Trophoblast cell (in vitro differentiated cells and primary cell): ENCODE measurements at regions not wholly inside any gene's neighbourhood (a gene's known extent, or its start where the extent isn't known, plus 50 kb on each side); places are given as distances from the start of the nearest gene placed in this dataset.

ENCODE experiments used
- DNase-seq, 2 donors: peaks; one replicate each; pipeline ENCODE4 v3.0.0-alpha.2; 2016
- H2AFZ ChIP-seq: 2 replicates; pipeline ENCODE4 v1.6.1; 2013; ENCODE audit warnings: low read length, moderate library complexity, mild to moderate bottlenecking; ENCODE audit not compliant: insufficient read depth, poor library complexity
- H2AK5ac ChIP-seq: 2 replicates; pipeline ENCODE4 v1.6.1; 2013; ENCODE audit warnings: mild to moderate bottlenecking, low read length
- H2BK120ac ChIP-seq: 2 replicates; pipeline ENCODE4 v1.6.1; 2013; ENCODE audit warnings: low read length, mild to moderate bottlenecking, moderate library complexity; ENCODE audit not compliant: insufficient read depth, poor library complexity
- H2BK12ac ChIP-seq: 2 replicates; pipeline ENCODE4 v1.6.1; 2013; ENCODE audit warnings: mild to moderate bottlenecking, low read length, moderate library complexity
- H2BK5ac ChIP-seq: 2 replicates; pipeline ENCODE4 v1.6.1; 2013; ENCODE audit warnings: low read length, low read depth, moderate library complexity, mild to moderate bottlenecking; ENCODE audit not compliant: poor library complexity
- H3K14ac ChIP-seq: 2 replicates; pipeline ENCODE4 v1.6.1; 2013; ENCODE audit warnings: mild to moderate bottlenecking, low read length
- H3K18ac ChIP-seq: 2 replicates; pipeline ENCODE4 v1.6.1; 2013; ENCODE audit warnings: mild to moderate bottlenecking, low read length
- H3K23ac ChIP-seq: 2 replicates; pipeline ENCODE4 v1.6.1; 2013; ENCODE audit warnings: low read length
- H3K27ac ChIP-seq: 2 replicates; pipeline ENCODE4 v1.5.1; 2013; ENCODE audit warnings: low read depth, mild to moderate bottlenecking, inconsistent platforms, low read length, moderate library complexity
- H3K27me3 ChIP-seq: 2 replicates; pipeline ENCODE4 v1.6.1; 2013; ENCODE audit warnings: inconsistent platforms, mild to moderate bottlenecking, low read length, moderate library complexity; ENCODE audit not compliant: insufficient read depth
- H3K36me3 ChIP-seq, 2 experiments: 1 replicate in 1 of 2; 2 replicates in 1 of 2; pipeline ENCODE4 v1.6.1; 2013; ENCODE audit warnings: low read length in 2 of 2, mild to moderate bottlenecking in 2 of 2, moderate library complexity in 1 of 2; ENCODE audit not compliant: insufficient read depth in 2 of 2, control insufficient read depth in 1 of 2
- H3K4ac ChIP-seq: 2 replicates; pipeline ENCODE4 v1.6.1; 2013; ENCODE audit warnings: low read depth, mild to moderate bottlenecking, low read length, moderate library complexity
- H3K4me1 ChIP-seq, 2 experiments: 1 replicate in 1 of 2; 2 replicates in 1 of 2; pipeline ENCODE4 v1.6.1; 2013; ENCODE audit warnings: low read length in 2 of 2, mild to moderate bottlenecking in 2 of 2, moderate library complexity in 1 of 2; ENCODE audit not compliant: insufficient read depth in 2 of 2, control insufficient read depth in 1 of 2
- H3K4me2 ChIP-seq: 2 replicates; pipeline ENCODE4 v1.6.1; 2013; ENCODE audit warnings: inconsistent platforms, mild to moderate bottlenecking, low read length, moderate library complexity
- H3K4me3 ChIP-seq: 2 replicates; pipeline ENCODE4 v1.5.1; 2013; ENCODE audit warnings: mild to moderate bottlenecking, low read depth, low read length, inconsistent platforms
- H3K79me1 ChIP-seq: one replicate; pipeline ENCODE4 v1.6.1; 2013; ENCODE audit warnings: low read length
- H3K79me2 ChIP-seq: 2 replicates; pipeline ENCODE4 v1.6.1; 2013; ENCODE audit warnings: low read length, mild to moderate bottlenecking; ENCODE audit not compliant: control insufficient read depth, insufficient read depth, poor library complexity
- H3K9ac ChIP-seq: 2 replicates; pipeline ENCODE4 v1.6.1; 2013; ENCODE audit warnings: mild to moderate bottlenecking, low read length
- H3K9me3 ChIP-seq: 2 replicates; pipeline ENCODE4 v1.6.1; 2013; ENCODE audit warnings: low read depth, mild to moderate bottlenecking, control low read depth, inconsistent platforms, low read length; ENCODE audit not compliant: insufficient read depth
- H4K12ac ChIP-seq: 2 replicates; pipeline ENCODE4 v1.6.1; 2013; ENCODE audit warnings: low read depth, mild to moderate bottlenecking, low read length, moderate library complexity
- H4K8ac ChIP-seq: 2 replicates; pipeline ENCODE4 v1.6.1; 2013; ENCODE audit warnings: low read depth, mild to moderate bottlenecking, low read length, moderate library complexity
- H4K91ac ChIP-seq: one replicate; pipeline ENCODE4 v1.6.1; 2013; ENCODE audit warnings: low read depth, mild to moderate bottlenecking, low read length, moderate library complexity
- WGBS: extraction: QIAGEN DNeasy Blood & Tissue Kit; methylation state at CpG from one replicate; pipeline ENCODE4 v1.1.7; 2013; ENCODE audit warnings: missing lambda C conversion rate; ENCODE audit not compliant: insufficient read length, insufficient coverage; ENCODE audit errors: extremely low coverage; 5-methylcytosine and 5-hydroxymethylcytosine counted together

DNA sequence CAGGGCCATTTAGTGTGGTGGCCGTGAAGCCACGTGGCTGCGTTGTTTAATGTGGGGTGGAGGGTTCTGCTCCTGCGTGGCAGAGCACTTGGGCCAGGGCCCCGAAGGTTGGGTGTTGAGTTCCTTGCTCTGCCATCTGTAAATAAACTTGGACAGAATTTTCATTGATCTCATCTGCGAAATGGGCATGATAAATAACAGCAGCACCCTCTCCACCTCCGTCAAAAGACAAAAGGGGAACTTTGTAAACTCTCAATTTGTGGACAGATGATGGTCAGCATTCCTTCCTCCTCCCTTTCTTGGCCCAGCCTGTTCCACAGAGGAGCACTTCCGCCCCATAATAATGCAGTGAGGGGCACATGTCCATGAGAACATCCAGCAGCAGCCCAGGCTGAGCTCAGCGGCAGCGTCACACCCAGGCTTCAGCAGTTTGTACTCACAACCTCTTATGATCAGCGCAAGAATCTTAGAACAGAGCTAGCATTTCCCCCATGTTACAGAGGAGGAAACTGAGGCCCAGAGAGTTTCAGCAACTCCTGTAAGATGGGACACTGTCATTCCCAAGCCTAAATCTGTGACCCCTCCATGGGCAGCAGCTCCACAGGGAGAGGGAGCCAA, 874.5 kb downstream of the BRD1 start:
- no peak overlapping the region for H2BK12ac ChIP-seq
- no peaks in the 10 kb centered on the region for H3K79me1 ChIP-seq
- no peak overlapping the region for H3K4me3 ChIP-seq
- H3K14ac ChIP-seq, result no peak overlapping the region
- no peak overlapping the region for H2AFZ ChIP-seq
- no peak overlapping the region for H4K12ac ChIP-seq
- DNase-seq, result no peak
- H2AK5ac ChIP-seq, result no peak overlapping the region
- no peak overlapping the region for H4K8ac ChIP-seq
- H3K79me2 ChIP-seq, result no peaks in the 10 kb centered on the region
- no peaks in the 10 kb centered on the region for H3K36me3 ChIP-seq
- no CpG with 5 or more reads among the region's 11 CpGs for WGBS
- no peak overlapping the region for H2BK120ac ChIP-seq
- H3K9ac ChIP-seq, result no peak overlapping the region
- no peaks in the 10 kb centered on the region for H3K27me3 ChIP-seq
- H3K18ac ChIP-seq, result no peak overlapping the region
- H3K4ac ChIP-seq, result no peak overlapping the region
- peaks cover 3% of the 10 kb centered on the region for H3K9me3 ChIP-seq
- no peak overlapping the region for H3K27ac ChIP-seq
- H3K23ac ChIP-seq, result no peak overlapping the region
- no peak overlapping the region for H4K91ac ChIP-seq
- H3K4me1 ChIP-seq, result no peaks in the 10 kb centered on the region
- H2BK5ac ChIP-seq, result no peak overlapping the region
- no peak overlapping the region for H3K4me2 ChIP-seq

DNA sequence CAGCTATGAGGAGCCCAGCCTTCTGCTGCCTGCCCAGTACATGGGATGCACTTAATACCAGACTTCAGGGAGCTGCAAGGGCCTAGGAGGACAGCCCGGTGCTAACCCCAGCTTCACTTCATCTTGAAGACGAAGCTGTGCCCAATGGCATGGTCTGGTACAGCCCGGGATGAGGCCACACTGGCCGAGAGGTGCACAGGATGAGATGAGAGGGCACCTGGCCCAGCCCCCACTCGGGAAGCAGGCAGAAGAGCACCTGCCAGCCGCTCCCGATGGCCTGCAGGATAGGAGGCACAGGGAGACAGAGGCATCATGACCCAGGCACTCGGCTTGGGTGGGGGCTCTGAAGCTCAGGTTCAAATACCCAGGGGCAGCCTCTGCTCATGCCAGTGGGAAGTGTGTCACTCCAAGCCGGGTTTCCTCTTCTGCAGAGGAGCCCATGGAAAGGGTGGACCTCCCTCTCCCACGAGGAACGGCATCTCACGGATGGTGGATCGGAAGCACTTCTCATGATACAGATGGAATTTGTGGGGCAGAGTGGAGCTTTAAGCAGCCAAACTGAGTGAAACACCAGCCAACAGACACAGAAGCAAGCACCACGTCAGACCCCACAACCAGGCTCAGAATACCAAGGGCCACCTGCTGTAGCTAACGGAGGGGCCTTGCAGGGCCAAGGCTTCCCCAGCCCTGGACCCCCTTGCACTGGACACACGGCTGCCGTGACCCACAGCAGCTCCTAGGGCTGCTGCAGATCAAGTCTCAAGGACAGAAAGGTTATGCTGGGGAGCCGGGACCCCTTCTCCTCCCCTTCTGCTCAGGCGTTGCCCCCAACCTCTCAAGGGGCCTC, 875.2 kb downstream of the BRD1 start:
- Histone ChIP-seq H2AK5ac (no peak overlapping the region), H2AFZ (no peak overlapping the region), H3K23ac (no peak overlapping the region), H3K9ac (no peak overlapping the region), H3K27ac (no peak overlapping the region), H2BK5ac (no peak overlapping the region), H3K9me3 (peaks cover 3% of the 10 kb centered on the region), H4K8ac (no peak overlapping the region), H3K14ac (no peak overlapping the region), H3K4me1 (no peaks in the 10 kb centered on the region), H2BK12ac (no peak overlapping the region), H3K79me1 (no peaks in the 10 kb centered on the region), H4K12ac (no peak overlapping the region), H2BK120ac (no peak overlapping the region), H3K4me2 (no peak overlapping the region), H3K18ac (no peak overlapping the region), H3K4me3 (no peak overlapping the region), H3K27me3 (no peaks in the 10 kb centered on the region), H3K36me3 (no peaks in the 10 kb centered on the region), H3K79me2 (no peaks in the 10 kb centered on the region), H4K91ac (no peak overlapping the region), H3K4ac (no peak overlapping the region)
- DNase-seq, result no peak
- WGBS, result no CpG with 5 or more reads among the region's 19 CpGs

DNA sequence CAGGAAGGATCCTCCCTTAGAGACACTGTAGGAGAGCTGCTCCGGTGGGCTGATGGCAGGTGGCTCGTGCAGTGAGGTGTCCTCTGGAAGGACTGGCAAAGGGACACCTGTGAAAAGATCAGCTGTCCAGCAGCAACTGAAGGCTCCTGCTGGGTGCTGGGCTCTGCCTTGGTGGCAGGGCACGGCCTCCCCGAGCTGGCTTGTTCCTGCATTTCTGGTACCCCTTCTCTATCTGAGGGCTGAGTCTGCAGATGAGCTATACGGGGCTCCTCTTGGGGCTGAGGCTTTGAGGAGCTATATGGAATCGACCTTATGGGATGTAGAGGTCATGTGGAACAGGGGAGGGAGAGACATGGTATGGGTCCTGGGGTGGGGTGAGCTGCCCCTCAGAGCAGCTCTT, 875.8 kb downstream of the BRD1 start:
- H3K4me1 ChIP-seq, result no peaks in the 10 kb centered on the region
- WGBS, result no CpG with 5 or more reads among the region's 6 CpGs
- no peaks in the 10 kb centered on the region for H3K36me3 ChIP-seq

DNA sequence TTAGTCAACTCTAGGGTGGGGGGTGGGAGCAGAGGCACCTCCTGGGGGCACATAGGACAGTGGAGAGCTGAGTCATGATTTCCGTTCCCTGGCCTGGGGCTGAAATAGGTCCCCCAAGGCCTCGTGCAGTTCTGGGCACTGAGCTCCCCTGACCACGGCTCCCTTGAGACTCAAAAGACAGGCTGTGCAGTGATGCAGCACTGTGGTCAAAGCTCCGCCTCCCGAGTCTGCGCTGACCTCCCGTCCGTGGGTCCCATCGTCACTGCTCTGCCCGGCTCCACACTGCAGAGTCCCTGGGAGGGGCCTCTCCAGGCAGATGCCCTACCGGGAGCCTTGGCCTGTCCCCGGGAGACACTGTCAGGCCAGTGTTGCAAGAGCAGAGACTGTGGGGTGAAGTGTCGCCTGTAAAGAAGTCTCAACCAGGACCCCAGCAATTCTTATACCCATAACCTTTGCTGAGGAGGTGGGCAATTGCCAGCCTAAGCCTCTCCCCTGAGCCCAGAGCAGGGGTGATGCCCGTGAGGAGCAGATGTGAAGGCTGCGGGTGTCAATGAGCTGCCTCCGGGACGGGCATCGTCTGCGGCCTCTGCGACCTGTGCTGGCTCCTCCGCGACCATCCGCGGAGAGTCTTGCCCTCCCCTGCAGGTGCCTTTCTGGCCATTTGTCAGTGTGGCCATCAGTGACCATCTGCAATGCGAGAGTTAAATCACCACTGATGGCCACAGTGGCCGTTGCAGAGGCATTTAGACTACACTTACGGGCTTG, 877.3 kb downstream of the BRD1 start:
- Histone ChIP-seq H2BK120ac (no peak overlapping the region), H3K79me1 (no peaks in the 10 kb centered on the region), H3K27ac (no peak overlapping the region), H3K9me3 (peaks cover 1% of the 10 kb centered on the region), H4K8ac (no peak overlapping the region), H3K36me3 (no peaks in the 10 kb centered on the region), H3K4ac (no peak overlapping the region), H3K14ac (no peak overlapping the region), H3K4me2 (no peak overlapping the region), H2AFZ (no peak overlapping the region), H3K18ac (no peak overlapping the region), H3K4me1 (no peaks in the 10 kb centered on the region), H2AK5ac (no peak overlapping the region), H3K27me3 (no peaks in the 10 kb centered on the region), H3K23ac (no peak overlapping the region), H2BK12ac (no peak overlapping the region), H2BK5ac (no peak overlapping the region), H4K12ac (no peak overlapping the region), H3K9ac (no peak overlapping the region), H4K91ac (no peak overlapping the region), H3K4me3 (no peak overlapping the region), H3K79me2 (no peaks in the 10 kb centered on the region)
- DNase-seq, result no peak
- no CpG with 5 or more reads among the region's 27 CpGs for WGBS

More for the DNA sequence above, 875.8 kb downstream of the BRD1 start:
- no peak overlapping the region for H3K23ac ChIP-seq
- H3K14ac ChIP-seq, result no peak overlapping the region
- no peaks in the 10 kb centered on the region for H3K79me1 ChIP-seq
- DNase-seq, result no peak
- H2AK5ac ChIP-seq, result no peak overlapping the region
- H3K27ac ChIP-seq, result no peak overlapping the region
- no peak overlapping the region for H3K18ac ChIP-seq
- no peak overlapping the region for H2BK12ac ChIP-seq
- no peak overlapping the region for H2BK120ac ChIP-seq
- H3K27me3 ChIP-seq, result no peaks in the 10 kb centered on the region
- H2AFZ ChIP-seq, result no peak overlapping the region
- H2BK5ac ChIP-seq, result no peak overlapping the region
- peaks cover 3% of the 10 kb centered on the region for H3K9me3 ChIP-seq
- no peak overlapping the region for H4K8ac ChIP-seq
- no peak overlapping the region for H3K4ac ChIP-seq
- no peak overlapping the region for H4K12ac ChIP-seq
- H3K79me2 ChIP-seq, result no peaks in the 10 kb centered on the region
- H3K4me2 ChIP-seq, result no peak overlapping the region
- no peak overlapping the region for H3K4me3 ChIP-seq
- H3K9ac ChIP-seq, result no peak overlapping the region
- H4K91ac ChIP-seq, result no peak overlapping the region
